Medulla oblongata (tissue), 1 donor: ENCODE measurements at regions not wholly inside any gene's neighbourhood (a gene's known extent, or its start where the extent isn't known, plus 50 kb on each side); places are given as distances from the start of the nearest gene placed in this dataset.

Experiments used
- DNase-seq: peaks from one replicate; pipeline ENCODE4 v3.0.0-alpha.2; 2015; ENCODE audit errors: extremely low spot score

DNA sequence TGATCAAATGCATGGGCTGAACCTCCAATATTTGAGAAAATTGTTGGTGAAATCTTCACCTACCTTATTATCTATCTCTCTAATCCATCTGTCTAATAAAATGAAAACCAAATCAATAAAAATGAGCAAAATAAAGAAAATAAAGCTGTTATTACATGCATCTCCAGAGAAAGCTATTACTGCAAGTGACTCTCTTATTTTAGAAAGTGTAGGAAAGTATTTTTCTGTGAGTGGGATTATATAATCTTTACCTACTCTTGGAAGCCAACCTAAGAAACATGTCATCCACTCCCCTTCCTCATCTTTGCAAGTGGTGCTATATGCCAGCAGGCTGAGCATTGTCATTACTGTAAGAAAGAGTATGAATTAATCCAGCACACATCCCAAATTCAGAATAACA, 191.5 kb upstream of the RFC3 start:
- DNase-seq: no peak

- no peak for DNase-seq
These were observed 189.3 kb upstream of the RFC3 start for GRCh38 chr13:33628662-33629061.

DNA sequence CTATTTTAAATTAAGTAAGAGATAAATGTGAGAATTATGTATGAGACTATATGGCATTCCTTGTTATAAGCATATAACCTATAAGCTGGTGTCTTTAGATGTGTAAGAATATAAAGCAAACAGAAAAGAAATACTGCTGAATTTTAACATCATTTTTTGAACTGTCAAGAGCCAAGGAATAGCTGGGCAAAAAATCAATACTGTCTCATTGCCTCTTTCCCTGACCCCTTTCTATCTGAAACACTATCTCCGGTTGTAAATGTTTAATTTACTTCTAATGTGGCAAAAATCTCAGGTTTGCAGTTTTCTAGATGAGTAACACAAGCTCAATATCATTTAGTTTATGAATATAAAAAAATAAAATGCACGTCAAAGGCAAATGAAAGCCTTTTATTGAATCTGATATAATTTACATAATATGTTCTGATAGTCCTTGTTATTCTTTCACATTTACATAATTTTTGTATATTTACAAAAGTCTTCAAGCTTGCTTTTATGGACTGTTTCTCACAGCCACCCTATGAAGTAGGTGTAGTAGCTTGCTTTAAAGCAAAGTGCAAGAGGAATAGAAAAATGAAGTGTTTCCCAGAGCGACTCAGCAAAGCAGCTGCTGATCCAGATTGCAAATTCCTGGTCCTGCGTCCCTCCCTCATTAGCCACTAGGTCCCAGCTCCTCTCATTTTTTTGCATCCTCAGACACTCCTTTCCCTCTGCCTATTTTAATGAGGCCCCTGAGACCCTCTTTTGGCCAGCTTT, 188.2 kb upstream of the RFC3 start:
- DNase-seq: no peak

GRCh38 chr13:33633701-33634545, 184.0 kb upstream of the RFC3 start:
- DNase-seq: peak; percentile 84

DNA sequence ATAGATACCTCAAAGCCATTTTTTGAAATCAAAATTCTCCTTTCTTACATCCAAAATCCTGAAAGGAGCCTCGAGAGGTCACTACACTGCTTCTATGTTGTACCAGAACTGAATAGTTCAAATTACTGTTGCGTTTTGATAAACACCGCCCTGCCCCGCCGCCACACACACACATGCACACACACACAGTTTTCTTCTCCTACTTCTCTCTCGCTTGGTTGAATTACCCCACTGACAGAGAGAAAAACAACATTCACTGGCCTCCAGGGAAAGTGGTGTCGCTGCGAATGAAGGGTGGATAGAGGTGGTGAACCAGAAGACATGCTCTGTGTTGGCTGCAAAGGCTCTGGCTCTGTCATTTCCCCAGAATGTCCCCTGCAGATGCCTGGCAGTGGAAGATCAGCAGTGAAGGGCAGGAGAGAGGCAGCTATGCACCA, 183.4 kb upstream of the RFC3 start:
- peak; percentile 67 for DNase-seq

DNA sequence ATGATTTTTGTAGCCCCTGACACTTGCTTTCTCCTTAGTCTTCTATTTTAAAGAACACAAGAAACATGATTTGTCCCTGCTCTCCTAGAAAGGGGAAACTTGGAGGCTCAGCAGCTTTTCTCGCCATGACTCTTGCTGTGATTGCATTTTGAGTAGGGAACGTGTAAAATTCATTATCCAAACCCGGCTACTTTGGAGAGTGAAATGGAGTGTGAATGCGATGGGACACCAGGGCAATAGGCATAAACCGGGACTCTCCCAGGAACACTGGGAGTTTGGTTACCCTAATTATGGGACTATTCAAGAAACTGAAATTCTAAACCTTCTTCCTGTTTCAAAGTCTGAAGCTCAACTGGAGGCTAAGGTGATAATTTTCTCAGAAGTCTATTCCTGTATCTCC, 181.7 kb upstream of the RFC3 start:
- no peak for DNase-seq

GRCh38 chr13:33636955-33637670, 180.8 kb upstream of the RFC3 start:
- DNase-seq: no peak

- DNase-seq: no peak
These were observed 179.8 kb upstream of the RFC3 start for GRCh38 chr13:33637978-33638743.

GRCh38 chr13:33639158-33639557, 178.8 kb upstream of the RFC3 start:
- DNase-seq: no peak

DNA sequence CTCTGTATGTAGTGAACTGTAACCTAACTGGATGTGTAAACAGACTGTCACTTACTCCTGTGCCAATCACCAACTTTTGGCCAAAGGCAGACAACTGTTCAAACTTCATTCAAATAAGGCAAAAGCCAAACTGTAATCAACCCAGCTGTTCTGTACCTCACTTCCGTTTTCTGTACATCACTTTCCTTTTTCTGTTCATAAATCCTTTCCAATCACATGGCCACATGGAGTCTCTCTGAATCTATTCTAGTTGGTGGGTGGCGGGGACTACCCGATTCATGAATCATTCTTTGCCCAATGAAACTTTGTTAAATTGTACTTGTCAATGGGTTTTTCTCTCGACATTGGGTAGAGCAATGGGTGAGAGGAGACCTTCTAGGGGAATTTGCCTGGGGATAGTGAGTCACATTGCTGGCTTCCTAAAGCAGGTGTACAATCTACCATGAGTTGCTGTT, 178.3 kb upstream of the RFC3 start:
- DNase-seq: no peak

GRCh38 chr13:33640832-33641231, 177.1 kb upstream of the RFC3 start:
- DNase-seq: no peak

DNA sequence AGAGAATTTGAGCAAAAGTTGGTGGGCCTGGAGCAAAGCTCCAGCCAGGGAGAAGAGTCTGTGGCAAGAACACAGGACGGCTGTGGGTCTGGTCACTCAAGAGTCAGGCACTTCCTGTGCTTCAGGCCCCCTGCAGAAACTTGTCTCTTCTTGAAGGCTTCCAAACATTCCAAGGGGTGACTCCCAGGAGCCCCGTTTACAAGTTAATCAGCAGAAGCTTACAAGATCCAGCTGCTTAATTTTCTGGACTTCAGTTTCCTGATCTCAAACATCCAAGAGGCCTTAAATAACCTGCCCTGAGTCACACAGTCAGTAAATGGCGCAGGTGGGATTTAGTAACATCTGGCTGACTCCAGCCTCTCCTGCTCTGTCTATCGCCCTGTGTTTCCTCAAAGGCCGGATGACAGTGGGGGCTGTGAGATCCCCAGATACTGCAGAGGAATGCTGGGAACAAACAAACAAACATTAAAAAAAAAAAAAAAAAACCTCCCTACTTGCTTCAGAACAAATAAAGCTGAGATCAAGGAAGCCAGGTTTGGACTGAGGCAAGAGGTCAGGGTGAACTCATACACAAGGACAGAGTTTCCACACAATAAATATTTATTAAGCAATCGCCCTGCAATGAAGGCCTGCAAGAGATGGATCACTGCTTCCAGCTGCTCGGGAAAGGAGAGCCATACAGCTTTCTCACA, 175.4 kb upstream of the RFC3 start:
- DNase-seq: no peak

DNA sequence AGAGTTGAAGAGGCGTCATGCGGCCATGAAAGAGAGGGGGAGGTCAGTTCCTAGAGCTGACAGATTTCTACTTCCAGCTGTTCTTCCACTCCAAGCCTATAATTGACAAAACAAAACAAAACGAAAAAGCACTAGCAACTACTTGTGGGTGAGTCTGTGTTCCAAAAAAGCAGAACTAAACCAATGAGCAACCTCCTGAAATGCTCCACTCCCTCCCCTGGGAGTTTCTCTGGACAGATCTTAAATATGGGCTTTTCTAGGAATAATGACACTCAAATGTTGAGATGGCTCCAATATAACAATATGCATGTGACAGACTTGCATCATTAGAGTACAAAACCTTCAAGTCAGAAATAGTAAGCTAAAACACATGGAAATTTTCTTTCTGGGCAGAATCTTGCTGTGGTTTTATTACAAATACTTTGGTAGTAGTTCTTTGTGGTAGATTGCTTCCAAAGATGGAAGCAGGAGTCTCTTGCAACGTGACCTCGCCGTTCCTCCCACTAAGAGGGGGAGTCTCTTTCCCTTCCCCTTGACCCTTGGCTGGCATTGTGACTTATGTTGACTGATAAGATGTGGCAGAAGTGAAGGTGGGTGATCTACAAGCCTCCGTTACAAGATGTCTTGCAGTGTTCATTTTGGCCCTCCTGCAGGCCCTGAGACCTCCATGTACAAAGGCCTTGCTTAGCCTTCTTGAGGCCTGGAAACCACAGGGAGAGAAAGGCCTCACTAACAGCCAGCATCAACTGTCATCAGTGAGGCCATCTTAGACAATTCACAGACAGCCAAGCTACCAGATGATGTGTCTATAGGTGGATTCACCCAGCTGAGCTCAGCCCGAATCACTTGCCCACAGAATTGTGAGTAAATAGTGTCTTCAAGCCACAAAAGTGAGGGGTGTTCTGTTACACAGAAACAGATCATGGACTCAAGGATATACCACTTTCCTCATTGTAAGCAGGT, 173.1 kb upstream of the RFC3 start:
- DNase-seq: no peak

- DNase-seq: no peak
These were observed 172.1 kb upstream of the RFC3 start for GRCh38 chr13:33645591-33646554.

GRCh38 chr13:33649212-33649878, 168.6 kb upstream of the RFC3 start:
- no peak for DNase-seq

DNA sequence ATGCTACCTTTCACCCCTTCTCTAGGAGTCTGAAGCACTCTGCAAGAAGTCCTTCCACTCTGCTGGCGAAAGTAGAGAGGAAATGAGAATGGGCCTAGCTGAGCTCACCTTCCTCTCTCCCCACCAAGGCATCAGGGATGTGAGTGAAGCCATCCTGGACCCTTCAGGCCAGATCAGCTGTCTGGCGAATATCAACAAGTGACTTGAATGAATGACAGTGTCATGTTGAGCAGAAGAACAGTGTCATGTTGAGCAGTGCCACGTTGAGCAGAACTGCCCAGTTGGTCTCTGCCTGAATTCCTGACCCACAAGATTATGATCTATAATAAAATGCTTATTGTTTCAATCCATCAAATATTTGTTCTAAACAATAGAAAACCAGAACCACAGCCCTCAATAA, 166.2 kb upstream of the RFC3 start:
- no peak for DNase-seq

DNA sequence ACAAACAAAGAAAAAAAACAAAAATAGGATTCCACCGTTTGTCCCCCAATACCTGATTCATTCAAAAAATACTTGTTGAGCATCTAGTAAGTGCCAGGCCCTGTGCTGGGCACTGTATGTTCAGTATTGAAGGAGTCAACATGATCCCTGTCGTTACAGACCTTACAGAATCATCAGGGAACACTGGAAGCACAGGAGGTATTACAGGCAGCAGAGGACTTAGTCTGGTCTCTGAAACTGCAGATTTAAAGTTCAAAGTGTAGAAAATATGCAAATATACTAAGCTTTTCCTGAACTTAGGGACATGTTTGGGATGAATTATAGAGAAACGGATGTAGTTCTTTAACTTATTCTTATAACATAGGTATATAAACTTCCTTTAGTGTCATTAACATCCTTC, 160.7 kb upstream of the RFC3 start:
- DNase-seq: no peak

GRCh38 chr13:33659466-33659865, 158.5 kb upstream of the RFC3 start:
- DNase-seq: no peak
